ENCODE measurements at regions not wholly inside any gene's neighbourhood (a gene's known extent, or its start where the extent isn't known, plus 50 kb on each side); places are given as distances from the start of the nearest gene placed in this dataset.

- no peak for TF ChIP-seq CTCF (IDR thresholded peaks at IDR 0.05 in 2 of 3, conservative IDR thresholded peaks at IDR 0.05 in 1 of 3; ENCODE audit: borderline replicate concordance in 1 of 3, insufficient read depth in 1 of 3, low read depth in 2 of 3, low read length in 2 of 3)
- no peak for TF ChIP-seq POLR2A (IDR thresholded peaks at IDR 0.05; ENCODE audit: borderline replicate concordance, extremely low read depth, insufficient read depth, insufficient read length)
- TF ChIP-seq SRF (IDR thresholded peaks at IDR 0.05; ENCODE audit: low read depth): no peak
- TF ChIP-seq SIN3A (IDR thresholded peaks at IDR 0.05; ENCODE audit: low read depth): no peak
- no peak for TF ChIP-seq ELF1 (IDR thresholded peaks at IDR 0.05; ENCODE audit: borderline replicate concordance, low read depth)
- TF ChIP-seq TCF7L2 (IDR thresholded peaks at IDR 0.05; ENCODE audit: borderline replicate concordance, extremely low read depth, insufficient read depth, insufficient read length): no peak
Observed at GRCh38 chr3:162295323-162295983, 798.8 kb downstream of the OTOL1 start (continued).

- Histone ChIP-seq H3K4me2 (ENCODE audit: low read length) (no peak overlapping the region), H3K4me3 (replicated peaks in 1 of 2; ENCODE audit: low read depth in 1 of 2, low read length in 2 of 2) (no peak overlapping the region), H3K27me3 (ENCODE audit: insufficient read depth, low read length) (no peaks in the 10 kb centered on the region), H3K9me3 (ENCODE audit: control insufficient read depth in 1 of 2, insufficient read depth in 1 of 2, low read depth in 1 of 2, low read length in 2 of 2) (no peaks in the 10 kb centered on the region), H3K9me2 (ENCODE audit: insufficient read depth) (no peaks in the 10 kb centered on the region), H3K27ac (ENCODE audit: low read depth, low read length) (no peak overlapping the region), H3K79me2 (ENCODE audit: insufficient read depth, low read length) (no peaks in the 10 kb centered on the region), H3K36me3 (ENCODE audit: control insufficient read depth in 1 of 2, insufficient read depth in 2 of 2, low read length in 2 of 2) (no peaks in the 10 kb centered on the region), H3K9ac (ENCODE audit: low read length) (no peak overlapping the region), H4K20me1 (ENCODE audit: insufficient read depth) (no peaks in the 10 kb centered on the region), H2AFZ (ENCODE audit: low read depth, low read length, poor library complexity, severe bottlenecking) (no peak overlapping the region), H3K4me1 (ENCODE audit: control insufficient read depth in 1 of 2, insufficient read depth in 2 of 2, low read length in 2 of 2) (no peaks in the 10 kb centered on the region)
- TF ChIP-seq CTCF (IDR thresholded peaks at IDR 0.05 in 2 of 3, conservative IDR thresholded peaks at IDR 0.05 in 1 of 3; ENCODE audit: borderline replicate concordance in 1 of 3, insufficient read depth in 1 of 3, low read depth in 2 of 3, low read length in 2 of 3) (no peak), EZH2 (IDR thresholded peaks at IDR 0.05) (no peak), SP1 (IDR thresholded peaks at IDR 0.05; ENCODE audit: low read depth) (no peak), RAD21 (IDR thresholded peaks at IDR 0.05; ENCODE audit: low read depth) (no peak)
- no TSS peak for BruUV-seq (replicated peaks)
- DNase-seq (ENCODE audit: low read depth, low spot score) (no peak), ATAC-seq (no peak)
- ChIA-PET POLR2A (no interaction called here), CTCF (no interaction called here), RAD21 (ENCODE audit: low non-redundant PET in 1 of 2, low total read pairs in 2 of 2, uncharacterized antibody in 2 of 2, unreplicated experiment in 2 of 2) (no interaction called here)
- intact Hi-C loops (cut with micrococcal nuclease): no loop called here
Observed at GRCh38 chr3:162302983-162303624, 806.5 kb downstream of the OTOL1 start.

All from HCT116 (cell line).